ENCODE measurements at regions not wholly inside any gene's neighbourhood (a gene's known extent, or its start where the extent isn't known, plus 50 kb on each side); places are given as distances from the start of the nearest gene placed in this dataset.

GRCh38 chr3:171548917-171549316 is 88.7 kb upstream of the TNIK start:
- Mint-ChIP-seq H3K36me3 (ENCODE audit: low read depth) (no peaks in the 10 kb centered on the region), H3K27ac (no peak overlapping the region)
- POLR2A ChIA-PET = no interaction called here

GRCh38 chr3:171543759-171544300 is 83.6 kb upstream of the TNIK start:
- no peaks in the 10 kb centered on the region for H3K27me3 Mint-ChIP-seq
- intact Hi-C loops (cut with micrococcal nuclease) = no loop called here
- DNase-seq (no peak), ATAC-seq (ENCODE audit: low read depth) (no peak)
- H3K4me1 Mint-ChIP-seq = no peaks in the 10 kb centered on the region
- H3K9me3 Mint-ChIP-seq = peaks cover 2% of the 10 kb centered on the region
- H3K36me3 Mint-ChIP-seq (ENCODE audit: low read depth) = no peaks in the 10 kb centered on the region
- no peak overlapping the region for H3K27ac Mint-ChIP-seq
- ChIA-PET POLR2A (no interaction called here), CTCF (no interaction called here)
- TF ChIP-seq CTCF (IDR thresholded peaks at IDR 0.05) = no peak
- H3K4me3 Mint-ChIP-seq = no peak overlapping the region

More at GRCh38 chr3:171548917-171549316, 88.7 kb upstream of the TNIK start:
- no peak for TF ChIP-seq CTCF (IDR thresholded peaks at IDR 0.05)
- H3K27me3 Mint-ChIP-seq = no peaks in the 10 kb centered on the region
- H3K9me3 Mint-ChIP-seq = peaks cover 2% of the 10 kb centered on the region
- CTCF ChIA-PET = no interaction called here
- no peaks in the 10 kb centered on the region for H3K4me1 Mint-ChIP-seq
- intact Hi-C loops (cut with micrococcal nuclease) = no loop called here
- no peak for DNase-seq
- H3K4me3 Mint-ChIP-seq = no peak overlapping the region
- ATAC-seq (ENCODE audit: low read depth) = no peak

GRCh38 chr3:171542976-171543375 is 82.8 kb upstream of the TNIK start:
- ChIA-PET CTCF (no interaction called here), POLR2A (no interaction called here)
- ATAC-seq (ENCODE audit: low read depth) (no peak), DNase-seq (no peak)
- no peaks in the 10 kb centered on the region for H3K4me1 Mint-ChIP-seq
- no peaks in the 10 kb centered on the region for H3K27me3 Mint-ChIP-seq
- no peak overlapping the region for H3K4me3 Mint-ChIP-seq
- no peak overlapping the region for H3K27ac Mint-ChIP-seq
- intact Hi-C loops (cut with micrococcal nuclease) = no loop called here
- TF ChIP-seq CTCF (IDR thresholded peaks at IDR 0.05) = no peak
- no peaks in the 10 kb centered on the region for H3K36me3 Mint-ChIP-seq (ENCODE audit: low read depth)
- no peaks in the 10 kb centered on the region for H3K9me3 Mint-ChIP-seq

GRCh38 chr3:171541647-171542046 is 81.4 kb upstream of the TNIK start:
- no peaks in the 10 kb centered on the region for H3K9me3 Mint-ChIP-seq
- ChIA-PET POLR2A (no interaction called here), CTCF (no interaction called here)
- no peaks in the 10 kb centered on the region for H3K36me3 Mint-ChIP-seq (ENCODE audit: low read depth)
- no peak overlapping the region for H3K4me3 Mint-ChIP-seq
- H3K27ac Mint-ChIP-seq = no peak overlapping the region
- DNase-seq (no peak), ATAC-seq (ENCODE audit: low read depth) (no peak)
- intact Hi-C loops (cut with micrococcal nuclease) = no loop called here
- H3K27me3 Mint-ChIP-seq = no peaks in the 10 kb centered on the region
- TF ChIP-seq CTCF (IDR thresholded peaks at IDR 0.05) = no peak
- no peaks in the 10 kb centered on the region for H3K4me1 Mint-ChIP-seq

GRCh38 chr3:171541181-171541580 is 81.0 kb upstream of the TNIK start:
- no peaks in the 10 kb centered on the region for H3K4me1 Mint-ChIP-seq
- no peak for TF ChIP-seq CTCF (IDR thresholded peaks at IDR 0.05)
- no peaks in the 10 kb centered on the region for H3K27me3 Mint-ChIP-seq
- no peak overlapping the region for H3K4me3 Mint-ChIP-seq
- no peak for ATAC-seq (ENCODE audit: low read depth)
- CTCF ChIA-PET = no interaction called here
- POLR2A ChIA-PET = no interaction called here
- intact Hi-C loops (cut with micrococcal nuclease) = no loop called here
- H3K27ac Mint-ChIP-seq = no peak overlapping the region
- DNase-seq = no peak
- no peaks in the 10 kb centered on the region for H3K36me3 Mint-ChIP-seq (ENCODE audit: low read depth)
- H3K9me3 Mint-ChIP-seq = no peaks in the 10 kb centered on the region
